ENCODE measurements at regions not wholly inside any gene's neighbourhood (a gene's known extent, or its start where the extent isn't known, plus 50 kb on each side); places are given as distances from the start of the nearest gene placed in this dataset.

- no peak for TF ChIP-seq ZNF462 (CRISPR knock-in tag; IDR thresholded peaks at IDR 0.05)
Observed at GRCh38 chr10:105774881-105775280, 1133.8 kb downstream of the SORCS3 start (continued).

- H3K4me3 ChIP-seq: no peak overlapping the region
- H3K79me2 ChIP-seq (replicated peaks; ENCODE audit: insufficient read depth): no peaks in the 10 kb centered on the region
- Mint-ChIP-seq H3K4me3 (no peak overlapping the region), H3K27me3 (ENCODE audit: insufficient read depth, low read depth, poor library complexity) (no peaks in the 10 kb centered on the region), H3K9me3 (no peaks in the 10 kb centered on the region), H3K36me3 (ENCODE audit: low read depth) (no peaks in the 10 kb centered on the region), H3K4me1 (no peaks in the 10 kb centered on the region), H3K27ac (no peak overlapping the region)
- no peaks in the 10 kb centered on the region for H3K9me2 ChIP-seq (ENCODE audit: insufficient read depth)
- H4K20me1 ChIP-seq (replicated peaks; ENCODE audit: insufficient read depth): no peaks in the 10 kb centered on the region
- no peaks in the 10 kb centered on the region for H3K36me3 ChIP-seq (ENCODE audit: insufficient read depth)
- no peak overlapping the region for H3K4me2 ChIP-seq
- no peaks in the 10 kb centered on the region for H3F3A ChIP-seq (replicated peaks; ENCODE audit: low read depth)
- peak overlapping the region; percentile 9; the same call in 1 of the 2 replicates for H2AFZ ChIP-seq
- ATAC-seq (no peak), DNase-seq (ENCODE audit: low spot score) (no peak)
- H3K27me3 ChIP-seq (ENCODE audit: insufficient read depth): no peaks in the 10 kb centered on the region
- H3K27ac ChIP-seq (ENCODE audit: low read depth): no peak overlapping the region
- no peaks in the 10 kb centered on the region for H3K4me1 ChIP-seq (ENCODE audit: insufficient read depth)
- TF ChIP-seq POLR2AphosphoS5 (IDR thresholded peaks at IDR 0.05; ENCODE audit: low read depth) (no peak), ETS1 (IDR thresholded peaks at IDR 0.05) (no peak), EZH2 (IDR thresholded peaks at IDR 0.05; ENCODE audit: low read depth, unreplicated experiment) (no peak), NANOG (IDR thresholded peaks at IDR 0.05; ENCODE audit: borderline replicate concordance) (no peak), EZH2phosphoT487 (IDR thresholded peaks at IDR 0.05; ENCODE audit: unreplicated experiment) (no peak), ZNF114 (CRISPR knock-in tag; IDR thresholded peaks at IDR 0.05) (no peak), JUNB (IDR thresholded peaks at IDR 0.05; ENCODE audit: unreplicated experiment) (no peak), CTCF (conservative IDR thresholded peaks at IDR 0.05; ENCODE audit: low read depth in 2 of 2) (no peak), REST (IDR thresholded peaks at IDR 0.05; ENCODE audit: unreplicated experiment) (no peak), ZNF331 (CRISPR knock-in tag; IDR thresholded peaks at IDR 0.05; ENCODE audit: low read depth) (no peak)
Observed at GRCh38 chr10:105774351-105774750, 1133.3 kb downstream of the SORCS3 start.

Measured in GM23338 (cell line).